CD4-positive, alpha-beta T cell treated with Interleukin-15 for 1 hour (primary cell): ENCODE measurements at regions not wholly inside any gene's neighbourhood (a gene's known extent, or its start where the extent isn't known, plus 50 kb on each side); places are given as distances from the start of the nearest gene placed in this dataset.

Source experiments
- DNase-seq: peaks from one replicate; pipeline ENCODE4 v3.0.0-alpha.2; 2020

DNA sequence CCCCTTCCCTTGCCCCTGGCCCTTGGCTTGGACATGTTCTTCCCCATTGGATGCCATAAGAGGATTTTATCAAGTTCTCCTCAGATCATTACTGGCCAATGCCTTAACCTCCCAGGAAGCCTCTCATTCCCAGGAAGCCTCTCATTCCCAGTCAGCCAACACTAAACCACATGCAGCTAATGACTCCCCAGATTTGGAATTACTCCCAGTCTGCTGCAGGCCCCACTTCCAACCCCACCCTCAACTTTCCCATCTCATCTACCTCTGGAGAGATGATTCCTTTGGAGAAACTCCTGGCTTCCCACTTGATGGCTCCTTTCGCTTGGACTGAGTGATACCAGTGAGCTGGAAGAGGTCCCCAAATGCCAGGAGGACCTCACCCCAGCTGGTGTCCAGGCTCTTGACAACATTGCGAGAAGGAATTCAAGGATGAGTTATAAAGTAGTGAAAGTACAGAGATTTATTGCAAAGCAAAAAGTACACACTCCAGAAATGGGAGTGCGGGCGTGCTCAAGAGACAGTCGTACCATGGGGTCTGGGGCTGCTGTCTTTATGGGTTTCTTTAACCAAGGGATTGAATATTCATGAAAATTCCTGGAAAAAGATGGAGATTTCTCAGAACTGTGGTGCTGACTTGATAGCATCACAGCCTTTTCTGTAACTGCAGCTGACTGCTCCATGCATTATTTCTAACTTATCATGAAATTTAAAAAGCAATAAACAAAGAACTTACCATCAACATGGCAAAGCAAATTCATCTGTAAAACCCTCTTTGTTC is 117.2 kb upstream of the ADCY1 start:
- DNase-seq = no peak

- DNase-seq = no peak
Observed at GRCh38 chr7:45457591-45457990, 116.6 kb upstream of the ADCY1 start.

DNA sequence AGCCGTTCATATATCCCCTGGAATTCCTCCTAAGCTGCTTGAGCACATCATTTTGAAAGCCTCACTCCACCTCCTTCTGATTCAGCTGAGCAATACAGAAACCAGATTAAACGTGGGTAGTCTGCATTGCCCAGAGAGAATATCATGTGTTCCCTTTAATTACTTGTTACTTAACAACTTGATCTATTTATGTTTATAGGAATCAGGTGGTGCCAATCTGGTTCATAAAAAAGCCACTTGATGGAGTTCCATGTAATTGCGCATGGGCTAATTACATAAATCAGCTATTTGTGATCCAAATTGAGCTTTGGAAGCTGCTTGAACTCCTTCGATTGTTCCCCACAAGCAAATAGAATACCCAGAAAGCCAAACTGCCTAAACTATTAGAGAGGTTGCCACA is 114.7 kb upstream of the ADCY1 start:
- DNase-seq = no peak

DNA sequence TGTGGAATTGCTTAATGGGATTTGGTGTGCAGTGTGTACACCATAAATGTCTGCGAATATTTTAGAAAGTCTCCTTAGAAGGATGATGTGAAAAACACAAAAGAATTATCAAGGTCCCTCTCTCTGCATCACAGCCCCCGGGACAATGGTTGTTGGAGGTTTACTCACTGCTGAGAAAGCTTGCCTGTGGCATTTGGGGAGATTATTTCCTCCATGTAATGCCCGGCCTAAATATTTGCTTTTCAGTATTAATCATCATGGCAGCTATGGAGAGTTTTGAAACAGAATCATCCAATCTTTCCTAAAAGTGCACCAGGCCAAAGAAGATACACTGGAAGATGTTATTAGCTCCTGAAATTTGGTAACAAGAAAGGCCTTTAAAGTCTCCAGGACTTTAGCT is 113.8 kb upstream of the ADCY1 start:
- no peak for DNase-seq

- no peak for DNase-seq
Observed at GRCh38 chr7:45461026-45461425, 113.1 kb upstream of the ADCY1 start.

DNA sequence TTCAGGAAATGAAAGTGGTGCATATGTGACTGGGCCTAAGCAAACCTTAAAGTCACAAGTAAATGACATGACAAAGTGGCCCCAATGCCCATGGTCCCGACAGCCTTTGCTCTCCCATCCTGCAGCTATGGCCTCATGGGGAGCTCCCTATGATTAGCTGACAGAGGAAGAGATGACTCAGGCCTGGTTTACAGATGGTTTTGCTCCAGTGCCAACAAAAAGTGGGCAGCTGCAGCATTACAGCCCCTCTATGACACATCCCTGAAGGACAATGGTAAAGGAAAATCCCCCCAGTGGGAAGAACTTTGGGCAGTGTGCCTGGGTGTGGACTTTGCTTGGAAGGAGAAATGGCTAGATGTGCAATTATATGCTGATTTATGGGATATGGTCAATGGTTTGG is 105.1 kb upstream of the ADCY1 start:
- no peak for DNase-seq

DNA sequence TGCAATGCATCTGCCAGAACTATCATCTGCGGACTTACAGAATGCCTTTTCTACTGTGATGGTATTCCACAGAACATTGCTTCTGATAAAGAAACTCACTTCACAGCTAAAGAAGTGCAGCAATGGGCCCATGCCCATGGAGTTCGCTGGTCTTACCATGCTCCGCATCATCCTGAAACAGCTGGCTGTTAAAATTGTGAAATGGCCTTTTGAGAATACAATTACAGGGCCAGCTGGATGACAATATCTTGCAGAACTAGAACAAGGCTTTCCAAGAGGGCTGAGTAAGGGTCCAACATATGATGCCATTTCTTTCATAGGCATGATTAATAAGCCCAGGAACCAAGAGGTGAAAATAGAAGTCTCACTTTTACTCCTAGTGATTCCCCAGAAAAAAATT is 104.1 kb upstream of the ADCY1 start:
- no peak for DNase-seq

DNA sequence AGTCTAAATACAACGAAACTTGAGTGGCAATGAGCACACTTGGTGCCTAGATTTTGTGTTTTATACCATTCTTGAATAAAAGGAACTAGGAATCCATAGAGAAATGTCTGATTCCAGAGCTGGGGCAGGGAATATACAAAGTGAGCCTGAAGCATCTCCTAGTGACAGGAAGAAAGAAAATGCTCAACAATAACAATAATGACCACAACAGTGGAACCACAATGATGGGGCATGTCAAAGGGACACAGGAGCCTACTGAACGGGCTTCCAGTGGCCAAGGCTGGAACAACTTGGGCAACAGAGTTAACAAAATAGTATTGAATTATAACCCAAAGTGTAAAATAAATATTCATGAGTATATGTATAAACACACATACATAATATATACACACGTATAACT is 94.4 kb upstream of the ADCY1 start:
- no peak for DNase-seq

DNA sequence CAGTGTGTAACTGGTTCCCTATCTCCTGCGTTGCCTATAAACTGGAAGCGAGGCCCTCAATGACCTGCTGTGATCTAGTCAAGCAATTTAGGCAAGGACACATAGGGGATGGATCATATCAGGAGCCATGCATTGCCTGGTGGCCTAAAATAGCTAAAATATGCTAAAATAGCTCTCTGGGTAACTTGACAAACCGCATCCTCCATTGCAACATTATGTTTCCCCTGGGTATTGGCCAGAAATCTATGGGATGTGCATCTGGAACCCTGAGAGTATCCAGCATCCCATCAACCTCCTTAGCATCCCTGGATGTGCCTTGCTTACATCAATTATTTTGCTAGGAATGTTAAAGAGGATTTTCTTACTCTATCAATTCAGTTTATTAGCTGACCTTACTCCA is 91.7 kb upstream of the ADCY1 start:
- no peak for DNase-seq

DNA sequence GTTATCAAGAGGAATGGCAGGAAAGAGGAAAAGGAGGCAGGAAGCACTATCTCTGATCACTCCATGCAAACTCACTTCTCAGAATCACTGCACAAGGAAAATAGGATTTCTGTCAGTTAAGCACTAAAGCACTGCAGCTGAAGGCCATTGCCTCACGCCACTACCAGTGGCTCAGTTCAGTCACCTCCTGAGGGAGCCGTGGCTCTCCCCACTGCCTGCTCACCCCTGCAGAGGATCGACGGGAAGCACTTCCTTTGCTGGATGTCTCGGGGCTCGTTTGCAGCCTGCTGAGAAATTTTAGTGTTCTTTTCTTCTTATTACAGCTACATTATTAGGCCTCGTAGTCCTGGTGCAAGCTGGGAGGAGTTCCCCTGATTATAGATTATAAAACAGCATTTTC is 90.1 kb upstream of the ADCY1 start:
- DNase-seq = no peak

GRCh38 chr7:45486575-45486974 is 87.6 kb upstream of the ADCY1 start:
- no peak for DNase-seq

DNA sequence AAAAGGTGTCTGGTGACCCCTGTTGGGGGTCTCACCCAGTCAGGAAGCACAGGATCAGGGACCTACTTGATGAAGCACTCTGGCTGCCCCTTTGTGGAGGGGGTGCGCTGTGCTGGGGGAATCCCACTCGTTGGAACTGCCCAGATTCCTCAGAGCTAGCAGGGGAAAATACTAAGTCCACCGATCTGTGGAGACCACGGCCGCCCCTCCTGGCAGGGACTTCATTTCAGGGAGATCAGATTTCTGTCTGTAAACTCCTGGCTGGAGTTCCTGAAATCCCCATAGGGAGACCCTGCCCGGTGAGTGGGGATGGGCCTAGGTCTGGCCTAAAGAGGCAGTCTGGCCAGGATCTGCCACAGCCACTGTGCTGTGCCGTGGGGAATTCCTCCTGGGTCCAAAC is 79.3 kb upstream of the ADCY1 start:
- no peak for DNase-seq

- no peak for DNase-seq
Observed at GRCh38 chr7:45495618-45496017, 78.5 kb upstream of the ADCY1 start.

- DNase-seq = no peak
Observed at GRCh38 chr7:45500257-45500656, 73.9 kb upstream of the ADCY1 start.

- DNase-seq = no peak
Observed at GRCh38 chr7:45501791-45502190, 72.4 kb upstream of the ADCY1 start.

DNA sequence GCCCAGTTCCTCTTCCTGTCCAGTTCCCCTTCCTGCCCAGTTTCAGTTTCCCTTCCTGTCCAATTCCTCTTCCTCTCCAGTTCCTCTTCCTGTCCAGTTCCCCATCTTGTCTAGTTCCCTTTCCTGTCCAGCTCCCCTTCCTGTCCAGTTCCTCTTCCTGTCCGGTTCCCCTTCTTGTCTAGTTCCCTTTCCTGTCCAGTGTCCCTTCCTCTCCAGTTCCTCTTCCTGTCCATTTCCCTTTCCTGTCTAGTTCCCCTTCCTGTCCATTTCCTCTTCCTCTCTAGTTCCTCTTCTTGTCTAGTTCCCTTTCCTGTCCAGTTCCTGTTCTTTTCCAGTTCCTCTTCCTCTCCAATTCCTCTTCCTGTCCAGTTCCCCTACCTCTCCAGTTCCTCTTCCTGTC is 68.1 kb upstream of the ADCY1 start:
- no peak for DNase-seq

- no peak for DNase-seq
Observed at GRCh38 chr7:45509222-45509621, 64.9 kb upstream of the ADCY1 start.

DNA sequence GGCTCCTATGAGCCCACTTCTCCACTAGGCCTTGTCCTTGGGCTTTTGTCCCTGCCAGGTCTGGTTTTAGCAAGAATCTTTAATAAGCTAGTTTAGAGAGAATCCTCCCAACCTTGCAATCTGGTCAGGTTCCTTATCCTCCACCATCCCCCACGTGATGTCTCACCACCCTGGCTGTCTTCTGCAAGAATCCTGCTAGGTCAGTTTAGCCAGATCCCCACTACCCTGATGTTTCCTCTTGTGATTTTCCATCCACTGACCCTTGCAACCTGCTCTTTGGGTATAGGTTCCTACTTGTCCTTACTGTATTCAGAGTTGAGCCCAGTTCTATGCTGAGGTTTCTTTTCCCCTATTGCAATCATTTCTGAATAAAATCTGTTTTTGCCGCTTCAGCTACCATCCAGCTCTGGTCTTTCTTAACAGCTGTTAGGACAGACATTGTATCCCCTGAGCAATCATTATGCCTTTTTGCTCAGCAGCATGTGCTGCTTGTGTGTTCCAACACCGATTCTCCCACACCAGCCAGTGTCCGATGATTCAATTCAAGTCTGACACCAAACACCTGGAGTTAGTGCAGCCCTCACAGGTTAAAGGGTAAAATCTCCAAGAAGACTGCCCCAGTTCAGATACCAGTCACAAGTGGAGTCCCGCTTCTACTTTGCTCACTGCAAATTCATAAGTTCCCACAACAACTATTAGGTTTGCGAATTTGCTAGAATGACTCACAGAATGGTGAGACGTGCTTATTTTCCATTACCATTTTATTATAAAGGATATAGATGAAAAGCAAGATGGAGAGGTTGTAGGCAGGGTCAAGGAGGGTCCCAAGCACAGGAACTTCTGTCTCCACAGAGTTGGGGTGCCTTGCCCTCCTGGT is 62.2 kb upstream of the ADCY1 start:
- DNase-seq = no peak

DNA sequence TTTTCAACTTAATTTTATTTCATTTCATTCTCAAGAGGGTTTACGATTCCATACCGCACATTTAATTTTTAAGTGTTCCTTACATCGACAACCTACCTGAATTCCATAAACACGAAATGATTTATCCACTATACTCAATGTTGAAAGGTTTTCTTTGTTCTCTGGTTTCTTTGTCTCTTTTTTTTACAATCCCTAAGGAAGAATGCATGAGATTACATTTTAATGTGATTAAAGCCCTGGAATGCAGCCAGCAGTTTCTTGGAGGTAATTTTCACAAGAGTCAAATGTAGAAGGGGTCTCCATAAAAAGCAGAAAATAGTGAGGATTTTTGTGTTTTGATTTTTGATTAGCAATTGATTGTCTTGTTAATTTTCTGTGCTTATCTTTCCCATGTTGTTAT is 59.2 kb upstream of the ADCY1 start:
- DNase-seq = no peak

GRCh38 chr7:45515346-45515745 is 58.8 kb upstream of the ADCY1 start:
- DNase-seq = no peak
